Osteoblast (primary cell): ENCODE measurements at regions not wholly inside any gene's neighbourhood (a gene's known extent, or its start where the extent isn't known, plus 50 kb on each side); places are given as distances from the start of the nearest gene placed in this dataset.

ENCODE experiments used
- DNase-seq: peaks from one replicate; pipeline ENCODE4 v3.0.0; 2011; ENCODE audit warnings: low spot score, mixed read lengths; ENCODE audit not compliant: insufficient read length; ENCODE audit errors: missing footprints
- H2AFZ ChIP-seq: 2 replicates; pipeline ENCODE4 v1.6.0; 2011; ENCODE audit warnings: mild to moderate bottlenecking, low read length
- H3K27ac ChIP-seq: 2 replicates; pipeline ENCODE4 v1.5.1; 2011; ENCODE audit warnings: mild to moderate bottlenecking, low read depth, low read length, moderate library complexity
- H3K27me3 ChIP-seq: 2 replicates; pipeline ENCODE4 v1.6.0; 2012; ENCODE audit warnings: mild to moderate bottlenecking, control low read depth, inconsistent platforms, low read length, moderate library complexity; ENCODE audit not compliant: insufficient read depth
- H3K36me3 ChIP-seq: 2 replicates; pipeline ENCODE4 v1.5.1; 2011; ENCODE audit warnings: mild to moderate bottlenecking, low read length, control low read depth, moderate library complexity; ENCODE audit not compliant: insufficient read depth
- H3K4me1 ChIP-seq: 2 replicates; pipeline ENCODE4 v1.5.1; 2011; ENCODE audit warnings: mild to moderate bottlenecking, low read length, control low read depth, moderate library complexity; ENCODE audit not compliant: insufficient read depth
- H3K4me2 ChIP-seq: 2 replicates; pipeline ENCODE4 v1.6.0; 2011; ENCODE audit warnings: mild to moderate bottlenecking, low read length; ENCODE audit not compliant: insufficient read depth
- H3K4me3 ChIP-seq: fragments of 200-600 bp; sonication (generic); 3 replicates; pipeline ENCODE4 v1.5.1; 2012; ENCODE audit warnings: mild to moderate bottlenecking, low read length, inconsistent platforms; ENCODE audit not compliant: insufficient read depth
- H3K79me2 ChIP-seq: 2 replicates; pipeline ENCODE4 v1.6.0; 2012; ENCODE audit warnings: mild to moderate bottlenecking, low read length, control low read depth, inconsistent platforms; ENCODE audit not compliant: insufficient read depth
- H3K9me3 ChIP-seq: 2 replicates; pipeline ENCODE4 v1.5.1; 2011; ENCODE audit warnings: low read depth, low read length, control low read depth
- H4K20me1 ChIP-seq: 2 replicates; pipeline ENCODE4 v1.6.0; 2012; ENCODE audit warnings: mild to moderate bottlenecking, low read length, control low read depth; ENCODE audit not compliant: insufficient read depth
- CTCF ChIP-seq: IDR thresholded peaks from 2 replicates; pipeline ENCODE4 v1.5.1; 2011; ENCODE audit warnings: mild to moderate bottlenecking, low read depth, low read length, moderate library complexity; ENCODE audit errors: extremely low read depth

GRCh38 chrX:926070-926469 is 286.4 kb downstream of the CRLF2 start:
- H3K36me3 ChIP-seq: no peaks in the 10 kb centered on the region
- no peaks in the 10 kb centered on the region for H4K20me1 ChIP-seq
- no peaks in the 10 kb centered on the region for H3K4me1 ChIP-seq
- H2AFZ ChIP-seq: no peak overlapping the region
- no peak overlapping the region for H3K4me3 ChIP-seq
- no peak overlapping the region for H3K4me2 ChIP-seq
- DNase-seq: no peak
- H3K27ac ChIP-seq: no peak overlapping the region
- no peak for TF ChIP-seq CTCF
- H3K27me3 ChIP-seq: no peaks in the 10 kb centered on the region
- H3K79me2 ChIP-seq: no peaks in the 10 kb centered on the region
- H3K9me3 ChIP-seq: no peaks in the 10 kb centered on the region

DNA sequence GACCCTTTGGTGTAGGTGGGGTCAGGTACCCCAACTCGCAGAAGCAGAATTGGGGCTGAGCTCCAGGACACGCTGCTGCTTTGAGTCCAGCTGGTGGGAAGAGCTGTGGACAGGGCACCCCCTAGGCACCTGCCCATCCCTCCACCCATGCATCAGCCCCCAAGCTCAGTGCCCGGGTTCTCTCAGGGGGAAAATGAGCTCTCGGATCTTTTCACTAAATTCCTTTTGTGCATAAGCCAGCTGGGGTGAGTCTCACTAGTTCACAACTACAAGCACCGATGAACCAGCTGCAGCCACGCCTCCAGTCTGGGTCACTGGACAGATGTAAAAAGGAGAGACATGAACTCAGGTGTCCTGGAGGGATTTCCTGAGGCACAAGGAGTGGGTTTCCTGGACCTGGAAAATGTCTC is 286.8 kb downstream of the CRLF2 start:
- Histone ChIP-seq H3K27me3 (no peaks in the 10 kb centered on the region), H4K20me1 (no peaks in the 10 kb centered on the region), H3K79me2 (no peaks in the 10 kb centered on the region), H2AFZ (no peak overlapping the region), H3K36me3 (no peaks in the 10 kb centered on the region), H3K9me3 (no peaks in the 10 kb centered on the region), H3K4me1 (no peaks in the 10 kb centered on the region), H3K4me2 (no peak overlapping the region), H3K27ac (no peak overlapping the region), H3K4me3 (no peak overlapping the region)
- DNase-seq: no peak
- no peak for TF ChIP-seq CTCF

- DNase-seq: no peak
- no peak overlapping the region for H2AFZ ChIP-seq
- no peaks in the 10 kb centered on the region for H3K9me3 ChIP-seq
- no peaks in the 10 kb centered on the region for H3K4me1 ChIP-seq
- no peak overlapping the region for H3K4me2 ChIP-seq
- H3K4me3 ChIP-seq: no peak overlapping the region
- H3K36me3 ChIP-seq: no peaks in the 10 kb centered on the region
- no peak overlapping the region for H3K27ac ChIP-seq
- no peaks in the 10 kb centered on the region for H3K79me2 ChIP-seq
- no peak for TF ChIP-seq CTCF
- H3K27me3 ChIP-seq: no peaks in the 10 kb centered on the region
- no peaks in the 10 kb centered on the region for H4K20me1 ChIP-seq
Observed at GRCh38 chrX:925094-925493, 287.4 kb downstream of the CRLF2 start.

DNA sequence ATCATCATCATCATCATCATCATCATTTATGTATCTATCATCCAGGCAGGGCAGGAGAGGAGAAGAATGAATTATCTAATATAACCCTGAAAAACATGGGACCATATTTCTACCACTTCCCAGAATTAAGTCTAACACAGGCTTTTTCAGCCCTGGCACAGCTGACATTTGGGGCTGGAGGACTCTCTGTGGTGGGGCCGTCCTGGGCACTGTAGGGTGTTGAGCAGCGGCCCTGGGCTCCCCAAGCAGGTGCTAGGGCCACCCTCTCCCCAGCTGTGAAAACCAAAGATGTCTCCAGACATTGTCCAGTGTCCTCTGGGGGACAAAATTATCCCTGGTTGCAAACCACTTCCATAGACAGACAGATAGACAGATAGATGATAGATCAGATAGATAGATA is 288.4 kb downstream of the CRLF2 start:
- no peaks in the 10 kb centered on the region for H3K36me3 ChIP-seq
- H2AFZ ChIP-seq: no peak overlapping the region
- peaks cover 2% of the 10 kb centered on the region for H3K4me1 ChIP-seq
- no peak overlapping the region for H3K4me3 ChIP-seq
- H3K4me2 ChIP-seq: no peak overlapping the region
- no peaks in the 10 kb centered on the region for H3K79me2 ChIP-seq
- no peak for DNase-seq
- no peaks in the 10 kb centered on the region for H3K27me3 ChIP-seq
- H3K9me3 ChIP-seq: no peaks in the 10 kb centered on the region
- no peak for TF ChIP-seq CTCF
- no peak overlapping the region for H3K27ac ChIP-seq
- H4K20me1 ChIP-seq: no peaks in the 10 kb centered on the region
